WTC11 (cell line): ENCODE measurements at regions not wholly inside any gene's neighbourhood (a gene's known extent, or its start where the extent isn't known, plus 50 kb on each side); places are given as distances from the start of the nearest gene placed in this dataset.

Experiments
- ATAC-seq: fragments of 200-7000 bp; cut with Tn5 transposase; 2 replicates; pipeline ENCODE4 v1.10.0; 2021; ENCODE audit warnings: mild to moderate bottlenecking, moderate library complexity
- CTCF ChIA-PET: fragments of 300-600 bp; sonication (Branson Sonifier 250); formaldehyde crosslinking; loops from one replicate; lab custom pipeline; 2021; ENCODE audit warnings: antibody characterized with exemption; lab: Charles Lee
- POLR2A ChIA-PET: fragments of 350-600 bp; sonication (Branson Sonifier 250); formaldehyde crosslinking; loops from one replicate; lab custom pipeline; 2021; ENCODE audit warnings: antibody characterized with exemption; lab: Charles Lee
- DNase-seq: peaks from one replicate; pipeline ENCODE4 v3.0.0; 2021; ENCODE audit warnings: low spot score
- H3K27ac Mint-ChIP-seq: 2 replicates; pipeline ENCODE4 v1.8.0; 2021; ENCODE audit warnings: mixed read lengths
- H3K27me3 Mint-ChIP-seq: 2 replicates; pipeline ENCODE4 v1.8.0; 2021; ENCODE audit warnings: low read depth, mild to moderate bottlenecking, moderate library complexity, mixed read lengths
- H3K36me3 Mint-ChIP-seq: 2 replicates; pipeline ENCODE4 v1.8.0; 2021; ENCODE audit warnings: mixed read lengths
- H3K4me1 Mint-ChIP-seq: 2 replicates; pipeline ENCODE4 v1.8.0; 2022; ENCODE audit warnings: mixed read lengths
- H3K4me3 Mint-ChIP-seq: 2 replicates; pipeline ENCODE4 v1.8.0; 2021; ENCODE audit warnings: mild to moderate bottlenecking, moderate library complexity, mixed read lengths
- H3K9me3 Mint-ChIP-seq: 2 replicates; pipeline ENCODE4 v1.8.0; 2021; ENCODE audit warnings: mixed read lengths
- CDX4 ChIP-seq: fragments of 250-450 bp; sonication (Bioruptor Pico); IDR thresholded peaks from 2 replicates; pipeline ENCODE4 v1.9.0; 2021; ENCODE audit warnings: moderate library complexity, mild to moderate bottlenecking, inconsistent platforms, borderline replicate concordance
- CREM ChIP-seq: sonication (generic); formaldehyde crosslinking; IDR thresholded peaks from 2 replicates; pipeline ENCODE4 v1.8.1; 2022; ENCODE audit warnings: mild to moderate bottlenecking, missing genetic modification reagents, moderate library complexity
- E2F5 ChIP-seq: sonication (generic); formaldehyde crosslinking; IDR thresholded peaks from 2 replicates; pipeline ENCODE4 v1.8.1; 2022; ENCODE audit warnings: mild to moderate bottlenecking, moderate library complexity, missing genetic modification reagents
- ELF4 ChIP-seq: sonication (generic); formaldehyde crosslinking; IDR thresholded peaks from 2 replicates; pipeline ENCODE4 v1.8.1; 2022; ENCODE audit warnings: low read depth, mild to moderate bottlenecking, moderate library complexity, missing genetic modification reagents
- FOXP4 ChIP-seq: sonication (generic); formaldehyde crosslinking; IDR thresholded peaks from 2 replicates; pipeline ENCODE4 v1.8.0; 2022; ENCODE audit warnings: mild to moderate bottlenecking, missing genetic modification reagents
- GRHL2 ChIP-seq: fragments of 250-450 bp; sonication (Bioruptor Pico); IDR thresholded peaks from 2 replicates; pipeline ENCODE4 v1.8.0; 2022; ENCODE audit warnings: mild to moderate bottlenecking, moderate library complexity; ENCODE audit not compliant: insufficient replicate concordance, severe bottlenecking
- JAZF1 ChIP-seq: fragments of 250-450 bp; sonication (Bioruptor Pico); IDR thresholded peaks from 2 replicates; pipeline ENCODE4 v1.9.0; 2021; ENCODE audit warnings: moderate library complexity, mild to moderate bottlenecking, inconsistent platforms
- MXD4 ChIP-seq: fragments of 250-450 bp; sonication (Bioruptor Pico); IDR thresholded peaks from 2 replicates; pipeline ENCODE4 v1.8.0; 2021; ENCODE audit warnings: mild to moderate bottlenecking, moderate library complexity, borderline replicate concordance
- NR2C2 ChIP-seq: sonication (generic); formaldehyde crosslinking; IDR thresholded peaks from 2 replicates; pipeline ENCODE4 v1.8.0; 2022; ENCODE audit warnings: mild to moderate bottlenecking, missing genetic modification reagents
- OVOL2 ChIP-seq: fragments of 250-450 bp; sonication (Bioruptor Pico); IDR thresholded peaks from 2 replicates; pipeline ENCODE4 v1.9.0; 2021; ENCODE audit warnings: mild to moderate bottlenecking, borderline replicate concordance
- ZBTB21 ChIP-seq: sonication (generic); formaldehyde crosslinking; IDR thresholded peaks from 2 replicates; pipeline ENCODE4 v1.8.1; 2023; ENCODE audit warnings: mild to moderate bottlenecking, missing genetic modification reagents, borderline replicate concordance
- ZNF138 ChIP-seq: sonication (generic); formaldehyde crosslinking; conservative IDR thresholded peaks from 2 replicates; pipeline ENCODE4 v1.8.1; 2022; ENCODE audit warnings: mild to moderate bottlenecking, moderate library complexity, missing genetic modification reagents
- ZNF423 ChIP-seq: fragments of 250-450 bp; sonication (Bioruptor Pico); IDR thresholded peaks from 2 replicates; pipeline ENCODE4 v2.1.2; 2022; ENCODE audit warnings: mild to moderate bottlenecking, moderate library complexity
- ZNF671 ChIP-seq: fragments of 250-450 bp; sonication (Bioruptor Pico); IDR thresholded peaks from 2 replicates; pipeline ENCODE4 v1.8.0; 2021; ENCODE audit warnings: mild to moderate bottlenecking
- TF ChIP-seq, protein P1 (sequence below): sonication (generic); formaldehyde crosslinking; IDR thresholded peaks from 2 replicates; pipeline ENCODE4 v1.8.0; 2023; ENCODE audit warnings: mild to moderate bottlenecking, missing genetic modification reagents
- TF ChIP-seq, protein P2 (sequence below): fragments of 250-450 bp; sonication (Bioruptor Pico); conservative IDR thresholded peaks from 2 replicates; pipeline ENCODE4 v1.9.0; 2021; ENCODE audit warnings: mild to moderate bottlenecking
- TF ChIP-seq, protein P3 (sequence below): sonication (generic); formaldehyde crosslinking; IDR thresholded peaks from 2 replicates; pipeline ENCODE4 v1.8.0; 2022; ENCODE audit warnings: missing genetic modification reagents

GRCh38 chr9:80282766-80283165, 711.0 kb downstream of the TLE4 start:
- TF ChIP-seq ZNF138 (CRISPR knock-in tag) (no peak), CREM (CRISPR knock-in tag) (no peak), ZNF671 (CRISPR knock-in tag) (no peak), FOXP4 (no peak), ZNF423 (CRISPR knock-in tag) (no peak), GRHL2 (CRISPR knock-in tag) (no peak), E2F5 (CRISPR knock-in tag) (no peak)
- TF ChIP-seq, protein P1, sequence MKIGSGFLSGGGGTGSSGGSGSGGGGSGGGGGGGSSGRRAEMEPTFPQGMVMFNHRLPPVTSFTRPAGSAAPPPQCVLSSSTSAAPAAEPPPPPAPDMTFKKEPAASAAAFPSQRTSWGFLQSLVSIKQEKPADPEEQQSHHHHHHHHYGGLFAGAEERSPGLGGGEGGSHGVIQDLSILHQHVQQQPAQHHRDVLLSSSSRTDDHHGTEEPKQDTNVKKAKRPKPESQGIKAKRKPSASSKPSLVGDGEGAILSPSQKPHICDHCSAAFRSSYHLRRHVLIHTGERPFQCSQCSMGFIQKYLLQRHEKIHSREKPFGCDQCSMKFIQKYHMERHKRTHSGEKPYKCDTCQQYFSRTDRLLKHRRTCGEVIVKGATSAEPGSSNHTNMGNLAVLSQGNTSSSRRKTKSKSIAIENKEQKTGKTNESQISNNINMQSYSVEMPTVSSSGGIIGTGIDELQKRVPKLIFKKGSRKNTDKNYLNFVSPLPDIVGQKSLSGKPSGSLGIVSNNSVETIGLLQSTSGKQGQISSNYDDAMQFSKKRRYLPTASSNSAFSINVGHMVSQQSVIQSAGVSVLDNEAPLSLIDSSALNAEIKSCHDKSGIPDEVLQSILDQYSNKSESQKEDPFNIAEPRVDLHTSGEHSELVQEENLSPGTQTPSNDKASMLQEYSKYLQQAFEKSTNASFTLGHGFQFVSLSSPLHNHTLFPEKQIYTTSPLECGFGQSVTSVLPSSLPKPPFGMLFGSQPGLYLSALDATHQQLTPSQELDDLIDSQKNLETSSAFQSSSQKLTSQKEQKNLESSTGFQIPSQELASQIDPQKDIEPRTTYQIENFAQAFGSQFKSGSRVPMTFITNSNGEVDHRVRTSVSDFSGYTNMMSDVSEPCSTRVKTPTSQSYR (CRISPR knock-in tag), result no peak
- TF ChIP-seq, protein P2, sequence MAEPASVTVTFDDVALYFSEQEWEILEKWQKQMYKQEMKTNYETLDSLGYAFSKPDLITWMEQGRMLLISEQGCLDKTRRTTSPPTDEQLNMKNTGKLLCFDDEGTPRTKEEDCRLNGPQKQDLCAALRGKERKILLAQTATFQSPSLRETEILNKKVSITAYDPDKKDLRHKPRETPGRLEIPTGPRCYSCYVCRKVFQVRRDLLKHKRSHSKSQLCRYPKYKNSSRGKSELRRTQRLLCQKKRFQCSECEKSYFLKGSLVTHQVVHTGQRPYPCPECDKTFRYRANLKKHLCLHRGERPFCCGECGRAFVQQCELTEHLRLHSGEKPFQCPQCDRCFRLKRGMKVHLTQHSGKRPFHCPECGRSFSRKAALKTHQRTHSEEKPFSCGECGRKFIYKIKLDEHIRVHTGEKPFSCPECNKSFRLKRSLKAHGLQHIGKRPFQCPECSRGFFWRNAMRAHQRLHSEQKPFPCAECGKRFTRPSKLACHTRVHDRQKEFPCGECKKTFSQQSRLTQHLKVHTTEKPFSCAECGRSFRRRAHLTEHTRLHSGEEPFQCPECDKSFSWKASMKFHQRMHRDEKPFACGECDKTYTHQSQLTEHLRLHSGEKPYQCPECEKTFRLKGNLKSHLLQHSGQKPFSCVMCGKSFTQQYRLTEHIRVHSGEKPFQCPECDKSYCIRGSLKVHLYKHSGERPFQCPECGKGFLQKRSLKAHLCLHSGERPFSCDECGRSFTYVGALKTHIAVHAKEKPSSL (CRISPR knock-in tag), result no peak
- Mint-ChIP-seq H3K27me3 (no peaks in the 10 kb centered on the region), H3K27ac (no peak overlapping the region), H3K9me3 (no peaks in the 10 kb centered on the region), H3K4me3 (no peak overlapping the region), H3K4me1 (peaks cover 34% of the 10 kb centered on the region), H3K36me3 (no peaks in the 10 kb centered on the region)
- ATAC-seq (no peak), DNase-seq (no peak)
- ChIA-PET CTCF (no interaction called here), POLR2A (no interaction called here)

GRCh38 chr9:80259079-80259478, 687.3 kb downstream of the TLE4 start:
- no peak for DNase-seq
- ChIA-PET POLR2A (no interaction called here), CTCF (no interaction called here)
- TF ChIP-seq MXD4 (CRISPR knock-in tag), result no peak
- H3K27me3 Mint-ChIP-seq, result no peaks in the 10 kb centered on the region
- no peak overlapping the region for H3K27ac Mint-ChIP-seq
- H3K4me3 Mint-ChIP-seq, result no peak overlapping the region
- H3K9me3 Mint-ChIP-seq, result peaks cover 71% of the 10 kb centered on the region
- H3K36me3 Mint-ChIP-seq, result peaks cover 28% of the 10 kb centered on the region
- no peaks in the 10 kb centered on the region for H3K4me1 Mint-ChIP-seq
- ATAC-seq, result no peak

DNA sequence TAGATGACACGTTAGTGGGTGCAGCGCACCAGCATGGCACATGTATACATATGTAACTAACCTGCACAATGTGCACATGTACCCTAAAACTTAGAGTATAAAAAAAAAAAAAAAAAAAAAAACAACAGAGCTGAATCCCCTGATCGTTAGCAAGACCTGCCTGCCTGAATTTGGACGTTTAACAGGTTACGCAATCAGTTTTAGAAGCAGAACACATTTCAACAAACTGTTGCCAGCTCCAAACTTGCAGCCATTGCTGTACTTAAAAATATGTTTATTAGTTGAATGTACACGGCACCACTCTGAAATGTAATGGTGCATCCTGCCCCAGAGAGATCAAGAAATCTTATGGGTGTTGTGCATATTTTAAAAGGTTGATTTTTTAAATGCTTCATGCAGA, 680.0 kb downstream of the TLE4 start:
- H3K27me3 Mint-ChIP-seq, result no peaks in the 10 kb centered on the region
- ChIA-PET POLR2A (no interaction called here), CTCF (no interaction called here)
- ATAC-seq, result no peak
- no peak overlapping the region for H3K4me3 Mint-ChIP-seq
- no peaks in the 10 kb centered on the region for H3K4me1 Mint-ChIP-seq
- no peak overlapping the region for H3K27ac Mint-ChIP-seq
- no peak for DNase-seq
- H3K9me3 Mint-ChIP-seq, result peaks cover 55% of the 10 kb centered on the region
- H3K36me3 Mint-ChIP-seq, result peaks cover 9% of the 10 kb centered on the region
- TF ChIP-seq, protein P2 (CRISPR knock-in tag), result no peak
- no peak for TF ChIP-seq NR2C2 (CRISPR knock-in tag)
- TF ChIP-seq OVOL2 (CRISPR knock-in tag), result no peak
- TF ChIP-seq CDX4, result no peak
- no peak for TF ChIP-seq ELF4
- TF ChIP-seq, protein P3, sequence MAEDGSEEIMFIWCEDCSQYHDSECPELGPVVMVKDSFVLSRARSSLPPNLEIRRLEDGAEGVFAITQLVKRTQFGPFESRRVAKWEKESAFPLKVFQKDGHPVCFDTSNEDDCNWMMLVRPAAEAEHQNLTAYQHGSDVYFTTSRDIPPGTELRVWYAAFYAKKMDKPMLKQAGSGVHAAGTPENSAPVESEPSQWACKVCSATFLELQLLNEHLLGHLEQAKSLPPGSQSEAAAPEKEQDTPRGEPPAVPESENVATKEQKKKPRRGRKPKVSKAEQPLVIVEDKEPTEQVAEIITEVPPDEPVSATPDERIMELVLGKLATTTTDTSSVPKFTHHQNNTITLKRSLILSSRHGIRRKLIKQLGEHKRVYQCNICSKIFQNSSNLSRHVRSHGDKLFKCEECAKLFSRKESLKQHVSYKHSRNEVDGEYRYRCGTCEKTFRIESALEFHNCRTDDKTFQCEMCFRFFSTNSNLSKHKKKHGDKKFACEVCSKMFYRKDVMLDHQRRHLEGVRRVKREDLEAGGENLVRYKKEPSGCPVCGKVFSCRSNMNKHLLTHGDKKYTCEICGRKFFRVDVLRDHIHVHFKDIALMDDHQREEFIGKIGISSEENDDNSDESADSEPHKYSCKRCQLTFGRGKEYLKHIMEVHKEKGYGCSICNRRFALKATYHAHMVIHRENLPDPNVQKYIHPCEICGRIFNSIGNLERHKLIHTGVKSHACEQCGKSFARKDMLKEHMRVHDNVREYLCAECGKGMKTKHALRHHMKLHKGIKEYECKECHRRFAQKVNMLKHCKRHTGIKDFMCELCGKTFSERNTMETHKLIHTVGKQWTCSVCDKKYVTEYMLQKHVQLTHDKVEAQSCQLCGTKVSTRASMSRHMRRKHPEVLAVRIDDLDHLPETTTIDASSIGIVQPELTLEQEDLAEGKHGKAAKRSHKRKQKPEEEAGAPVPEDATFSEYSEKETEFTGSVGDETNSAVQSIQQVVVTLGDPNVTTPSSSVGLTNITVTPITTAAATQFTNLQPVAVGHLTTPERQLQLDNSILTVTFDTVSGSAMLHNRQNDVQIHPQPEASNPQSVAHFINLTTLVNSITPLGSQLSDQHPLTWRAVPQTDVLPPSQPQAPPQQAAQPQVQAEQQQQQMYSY, result no peak
- TF ChIP-seq JAZF1 (CRISPR knock-in tag), result no peak
- no peak for TF ChIP-seq ZBTB21
